ENCODE measurements at regions not wholly inside any gene's neighbourhood (a gene's known extent, or its start where the extent isn't known, plus 50 kb on each side); places are given as distances from the start of the nearest gene placed in this dataset.

DNA sequence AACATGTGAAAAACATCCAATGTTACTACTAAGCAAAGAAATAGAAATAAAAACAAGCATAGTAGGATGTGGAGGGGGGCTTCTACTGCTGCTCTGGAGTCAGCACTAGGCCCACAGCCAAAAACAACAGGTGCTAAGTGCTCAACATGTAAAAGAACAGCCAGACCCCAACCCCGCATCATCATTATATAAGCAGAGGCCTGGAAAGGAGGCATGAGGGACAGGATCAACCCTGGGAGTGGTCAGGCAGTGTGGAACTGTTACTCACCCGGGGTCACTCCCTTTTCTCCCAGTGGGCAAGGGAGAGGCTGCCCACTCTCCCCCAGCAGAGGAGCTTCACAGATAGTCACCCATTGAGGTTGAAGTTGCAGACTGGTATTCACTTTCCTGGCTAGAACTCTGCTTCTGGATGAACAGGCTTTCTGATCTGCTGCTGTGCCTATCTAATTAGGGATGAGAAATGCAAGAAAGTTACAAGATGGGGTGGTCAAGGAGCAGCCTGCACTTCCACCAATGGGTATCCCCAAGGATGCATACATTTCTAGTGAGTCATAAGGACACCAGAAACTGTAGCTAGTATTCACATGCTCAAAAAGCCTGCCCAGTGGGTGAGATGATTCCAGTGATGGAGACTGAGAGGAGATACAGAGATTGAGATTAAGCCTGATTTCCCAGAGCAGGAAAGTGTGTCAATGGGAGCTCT, 480.1 kb upstream of the TCF4 start:
- TF ChIP-seq, protein P1, sequence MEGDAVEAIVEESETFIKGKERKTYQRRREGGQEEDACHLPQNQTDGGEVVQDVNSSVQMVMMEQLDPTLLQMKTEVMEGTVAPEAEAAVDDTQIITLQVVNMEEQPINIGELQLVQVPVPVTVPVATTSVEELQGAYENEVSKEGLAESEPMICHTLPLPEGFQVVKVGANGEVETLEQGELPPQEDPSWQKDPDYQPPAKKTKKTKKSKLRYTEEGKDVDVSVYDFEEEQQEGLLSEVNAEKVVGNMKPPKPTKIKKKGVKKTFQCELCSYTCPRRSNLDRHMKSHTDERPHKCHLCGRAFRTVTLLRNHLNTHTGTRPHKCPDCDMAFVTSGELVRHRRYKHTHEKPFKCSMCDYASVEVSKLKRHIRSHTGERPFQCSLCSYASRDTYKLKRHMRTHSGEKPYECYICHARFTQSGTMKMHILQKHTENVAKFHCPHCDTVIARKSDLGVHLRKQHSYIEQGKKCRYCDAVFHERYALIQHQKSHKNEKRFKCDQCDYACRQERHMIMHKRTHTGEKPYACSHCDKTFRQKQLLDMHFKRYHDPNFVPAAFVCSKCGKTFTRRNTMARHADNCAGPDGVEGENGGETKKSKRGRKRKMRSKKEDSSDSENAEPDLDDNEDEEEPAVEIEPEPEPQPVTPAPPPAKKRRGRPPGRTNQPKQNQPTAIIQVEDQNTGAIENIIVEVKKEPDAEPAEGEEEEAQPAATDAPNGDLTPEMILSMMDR (IDR thresholded peaks at IDR 0.05), result no peak
- no peak for TF ChIP-seq POLR2A (IDR thresholded peaks at IDR 0.05)
